DMS114 treated with DMSO at 0.1 percent for 48 hours (cell line): ENCODE measurements at regions not wholly inside any gene's neighbourhood (a gene's known extent, or its start where the extent isn't known, plus 50 kb on each side); places are given as distances from the start of the nearest gene placed in this dataset.
"Not testable (repeated sequence)": the region's sequence is repeated elsewhere in the genome, so short reads cannot be mapped to it uniquely, and the experiment has no call there.

Experiments used
- DNase-seq: peaks from one replicate; lab custom pipeline; 2025; ENCODE audit not compliant: unreplicated experiment; lab: John Stamatoyannopoulos, UW

GRCh38 chr19:30848636-30849425 lies 476.6 kb downstream of the ZNF536 start:
- no peak for DNase-seq

- DNase-seq, result no peak
Observed at GRCh38 chr19:30846102-30846501, 473.9 kb downstream of the ZNF536 start.

GRCh38 chr19:30842926-30843325 lies 470.7 kb downstream of the ZNF536 start:
- no peak for DNase-seq

GRCh38 chr19:30841934-30842333 lies 469.8 kb downstream of the ZNF536 start:
- no peak for DNase-seq

DNA sequence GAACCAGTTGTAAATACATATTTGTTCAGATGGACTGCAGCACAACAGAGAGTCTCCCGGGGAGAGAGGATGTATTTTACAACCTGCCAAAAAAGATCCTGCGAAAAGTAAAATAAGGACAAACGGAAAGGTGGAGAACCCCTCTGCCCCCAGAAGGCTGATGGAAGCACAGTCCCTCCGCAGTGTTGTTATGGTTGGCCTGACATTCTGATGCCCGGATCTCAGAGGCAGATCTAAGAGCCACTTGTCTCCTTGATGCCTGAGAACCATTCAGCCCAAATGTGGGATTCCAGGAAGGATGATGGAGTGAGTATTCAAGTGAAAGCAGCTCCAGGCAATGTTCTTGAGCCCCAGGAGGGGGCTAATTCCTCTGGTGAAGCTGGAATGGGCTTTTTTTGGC lies 458.7 kb downstream of the ZNF536 start:
- DNase-seq, result no peak

DNA sequence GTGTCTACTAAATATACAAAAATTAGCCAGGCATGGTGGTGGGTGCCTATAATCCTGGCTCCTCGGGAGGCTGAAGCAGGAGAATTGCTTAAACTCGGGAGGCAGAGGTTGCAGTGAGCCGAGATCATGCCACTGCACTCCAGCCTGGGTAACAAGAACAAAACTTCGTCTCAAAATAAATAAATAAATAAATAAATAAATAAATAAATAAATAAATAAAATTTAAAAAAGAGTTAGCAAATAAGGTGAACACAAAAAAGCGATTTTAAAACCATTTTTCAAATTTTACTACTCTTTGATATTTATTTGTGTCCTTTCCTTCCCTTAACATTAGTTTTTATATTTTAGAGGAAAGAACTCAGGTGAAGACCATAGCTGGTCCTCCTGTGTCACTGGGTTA lies 453.3 kb downstream of the ZNF536 start:
- not testable (repeated sequence) for DNase-seq

- DNase-seq, result no peak
Observed at GRCh38 chr19:30824809-30825208, 452.6 kb downstream of the ZNF536 start.

DNA sequence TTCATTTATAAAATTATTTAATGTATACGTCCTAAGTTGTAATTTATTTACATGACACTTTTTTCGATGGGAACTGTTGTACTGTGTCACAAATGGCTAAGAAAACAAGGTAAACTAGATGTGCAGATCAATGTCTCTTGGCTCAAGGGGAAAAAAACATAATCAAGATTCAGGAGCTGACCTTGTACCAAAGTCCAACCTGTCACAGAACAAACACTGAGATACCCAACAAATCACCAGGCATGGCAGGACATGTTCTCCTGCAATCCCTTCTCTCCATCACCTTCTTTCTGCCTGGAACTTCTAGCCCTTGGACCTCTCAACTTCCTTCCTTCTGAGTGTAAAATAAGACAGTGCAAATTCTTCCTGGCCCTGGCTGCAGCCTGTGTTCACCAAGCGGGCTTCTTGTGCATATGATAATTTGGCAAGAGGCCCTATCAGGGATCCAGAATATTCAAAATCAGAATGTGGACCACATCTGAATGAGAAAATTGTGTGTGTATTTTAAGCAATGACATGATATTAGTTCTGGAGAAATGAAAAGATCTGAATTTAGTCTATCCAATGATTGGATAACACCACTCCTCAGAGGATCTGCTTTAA lies 445.9 kb downstream of the ZNF536 start:
- no peak for DNase-seq

GRCh38 chr19:30817197-30817596 lies 445.0 kb downstream of the ZNF536 start:
- DNase-seq, result no peak

GRCh38 chr19:30815889-30816580 lies 443.9 kb downstream of the ZNF536 start:
- no peak for DNase-seq

GRCh38 chr19:30812099-30812678 lies 440.0 kb downstream of the ZNF536 start:
- DNase-seq, result no peak

- DNase-seq, result no peak
Observed at GRCh38 chr19:30811397-30812098, 439.4 kb downstream of the ZNF536 start.

DNA sequence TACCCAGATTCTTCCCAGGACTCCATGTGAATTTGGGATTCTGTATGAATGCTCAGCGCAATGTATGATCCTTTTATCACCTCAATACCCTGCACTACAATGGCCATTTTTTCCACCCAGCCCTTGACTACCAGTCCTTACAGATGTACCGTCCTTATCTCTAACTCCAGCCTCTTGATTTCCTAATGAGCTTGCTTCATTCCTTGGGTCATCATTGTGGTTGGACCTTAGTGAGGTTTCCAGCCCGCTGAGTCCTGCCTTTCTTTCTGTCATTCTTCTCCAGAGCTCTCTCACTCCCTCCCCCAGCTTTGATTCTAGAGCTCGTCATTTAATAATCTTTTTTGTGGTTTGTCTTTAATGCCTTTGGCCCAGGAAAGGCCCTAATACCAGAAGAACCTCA lies 438.5 kb downstream of the ZNF536 start:
- no peak for DNase-seq

DNA sequence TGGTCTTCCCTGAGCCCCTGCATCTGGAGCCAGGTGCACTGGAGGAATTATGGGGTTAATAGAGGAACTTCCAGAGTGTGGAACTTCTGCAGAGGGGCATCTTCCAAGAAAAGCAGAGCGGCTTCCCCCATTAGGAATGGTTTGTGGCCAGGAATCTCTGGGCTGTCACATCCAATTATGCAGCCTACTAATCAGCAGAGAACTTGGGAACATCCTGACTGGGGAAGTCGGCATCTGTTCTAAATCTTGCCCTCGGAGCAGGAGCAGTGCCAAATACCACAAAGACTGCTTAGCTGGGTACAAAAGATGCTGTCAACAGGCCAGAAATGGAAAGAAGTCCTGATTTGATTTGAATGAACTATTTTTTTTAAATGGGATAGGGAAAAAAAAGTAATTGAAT lies 435.1 kb downstream of the ZNF536 start:
- DNase-seq, result no peak

GRCh38 chr19:30806311-30806710 lies 434.1 kb downstream of the ZNF536 start:
- no peak for DNase-seq

GRCh38 chr19:30804751-30805150 lies 432.6 kb downstream of the ZNF536 start:
- no peak for DNase-seq

- not testable (repeated sequence) for DNase-seq
Observed at GRCh38 chr19:30804333-30804732, 432.1 kb downstream of the ZNF536 start.

DNA sequence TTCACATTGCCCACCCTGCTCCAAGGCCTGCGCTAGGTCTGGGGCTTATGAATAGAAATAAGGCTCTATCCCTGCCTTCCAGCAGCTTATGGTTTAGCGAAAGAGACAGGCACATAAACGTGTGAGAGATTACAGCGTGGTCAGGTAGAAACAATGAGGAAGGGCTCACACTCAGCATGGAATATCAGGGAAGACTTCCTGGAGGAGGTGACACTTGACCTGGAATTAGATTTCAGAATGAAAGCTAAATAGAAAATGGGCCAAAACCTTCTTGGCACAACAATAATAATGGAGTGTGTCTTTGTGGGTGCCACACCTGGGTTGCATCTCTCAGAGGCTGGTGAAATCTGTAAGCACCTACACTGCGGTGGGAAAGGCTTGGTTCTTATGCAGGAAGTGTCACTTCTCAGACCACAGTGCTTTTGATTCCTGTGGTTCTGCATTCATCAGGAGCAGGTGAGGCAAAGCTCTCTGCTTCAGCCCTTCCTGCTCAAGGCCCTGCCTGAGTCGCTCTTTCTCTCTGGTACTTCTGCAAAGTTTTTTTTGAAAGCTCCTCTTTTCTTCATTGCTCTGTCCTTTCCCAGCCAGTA lies 430.3 kb downstream of the ZNF536 start:
- DNase-seq, result no peak

- peak; percentile 6 for DNase-seq
Observed at GRCh38 chr19:30799865-30800755, 427.9 kb downstream of the ZNF536 start.

DNA sequence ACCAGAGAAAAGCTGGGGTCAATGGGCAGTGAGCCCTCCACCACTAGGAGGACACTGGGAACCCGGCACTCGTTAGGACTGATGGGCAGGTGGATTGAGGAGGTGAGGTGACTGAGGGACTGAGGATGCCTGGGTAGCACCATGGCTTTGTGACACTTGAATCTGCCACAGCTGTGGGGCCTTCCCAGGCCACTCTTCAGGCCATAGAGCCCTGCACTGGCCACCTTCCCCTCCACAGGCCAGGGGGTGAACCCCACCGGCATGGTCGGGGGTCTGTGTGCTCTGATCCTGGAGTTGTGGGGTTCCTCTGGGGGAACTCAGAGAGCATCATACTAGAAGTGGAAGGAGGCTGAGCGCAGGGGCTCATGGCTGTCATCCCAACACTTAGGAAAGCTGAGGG lies 423.5 kb downstream of the ZNF536 start:
- no peak for DNase-seq
